AG04449 (cell line): ENCODE measurements at regions not wholly inside any gene's neighbourhood (a gene's known extent, or its start where the extent isn't known, plus 50 kb on each side); places are given as distances from the start of the nearest gene placed in this dataset.
"Not testable (repeated sequence)": the region's sequence is repeated elsewhere in the genome, so short reads cannot be mapped to it uniquely, and the experiment has no call there.

ENCODE experiments used
- CTCF ChIA-PET: fragments of 350-600 bp; formaldehyde crosslinking; extraction: SDS; loops from one replicate; lab custom pipeline; 2021; ENCODE audit warnings: antibody characterized with exemption; lab: Yijun Ruan, JAX
- POLR2A ChIA-PET: fragments of 400-600, 350-600 bp; formaldehyde crosslinking; extraction: SDS; loops from one replicate; lab custom pipeline; 2020; ENCODE audit warnings: antibody characterized with exemption, inconsistent platforms; lab: Yijun Ruan, JAX
- DNase-seq: peaks from one replicate; pipeline ENCODE4 v3.0.0-alpha.2; 2010; ENCODE audit warnings: low read depth, low spot score
- H3K4me3 ChIP-seq: 2 replicates; pipeline ENCODE4 v1.5.1; 2011; ENCODE audit warnings: low read depth, mild to moderate bottlenecking, control low read depth, low read length
- TF ChIP-seq, protein P1 (sequence below): IDR thresholded peaks from one replicate; pipeline ENCODE4 v1.5.1; 2011; ENCODE audit warnings: mild to moderate bottlenecking, moderate library complexity, low read length, control low read depth, inconsistent platforms; ENCODE audit not compliant: insufficient read depth; ENCODE audit errors: missing control alignments

DNA sequence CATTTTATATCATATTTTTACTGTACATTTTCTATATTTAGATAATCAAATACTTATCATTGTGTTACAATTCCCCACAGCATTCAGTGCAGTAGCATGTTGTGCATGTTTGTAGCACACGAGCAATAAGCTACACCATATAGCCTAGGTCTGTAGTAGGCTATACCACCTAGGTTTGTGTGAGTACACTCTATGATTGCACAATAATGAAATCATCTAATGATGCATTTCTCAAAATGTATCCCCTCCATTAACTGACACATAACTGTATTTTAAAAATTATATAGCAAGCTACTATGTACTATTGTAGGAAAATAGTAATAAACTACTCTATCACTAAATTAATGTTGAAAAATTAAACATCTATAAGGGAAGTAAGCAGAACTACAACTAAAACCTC, 518.4 kb upstream of the PABPC4L start:
- TF ChIP-seq, protein P1, sequence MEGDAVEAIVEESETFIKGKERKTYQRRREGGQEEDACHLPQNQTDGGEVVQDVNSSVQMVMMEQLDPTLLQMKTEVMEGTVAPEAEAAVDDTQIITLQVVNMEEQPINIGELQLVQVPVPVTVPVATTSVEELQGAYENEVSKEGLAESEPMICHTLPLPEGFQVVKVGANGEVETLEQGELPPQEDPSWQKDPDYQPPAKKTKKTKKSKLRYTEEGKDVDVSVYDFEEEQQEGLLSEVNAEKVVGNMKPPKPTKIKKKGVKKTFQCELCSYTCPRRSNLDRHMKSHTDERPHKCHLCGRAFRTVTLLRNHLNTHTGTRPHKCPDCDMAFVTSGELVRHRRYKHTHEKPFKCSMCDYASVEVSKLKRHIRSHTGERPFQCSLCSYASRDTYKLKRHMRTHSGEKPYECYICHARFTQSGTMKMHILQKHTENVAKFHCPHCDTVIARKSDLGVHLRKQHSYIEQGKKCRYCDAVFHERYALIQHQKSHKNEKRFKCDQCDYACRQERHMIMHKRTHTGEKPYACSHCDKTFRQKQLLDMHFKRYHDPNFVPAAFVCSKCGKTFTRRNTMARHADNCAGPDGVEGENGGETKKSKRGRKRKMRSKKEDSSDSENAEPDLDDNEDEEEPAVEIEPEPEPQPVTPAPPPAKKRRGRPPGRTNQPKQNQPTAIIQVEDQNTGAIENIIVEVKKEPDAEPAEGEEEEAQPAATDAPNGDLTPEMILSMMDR: no peak
- DNase-seq: no peak
- H3K4me3 ChIP-seq: no peak overlapping the region
- ChIA-PET POLR2A (no interaction called here), CTCF (no interaction called here)

DNA sequence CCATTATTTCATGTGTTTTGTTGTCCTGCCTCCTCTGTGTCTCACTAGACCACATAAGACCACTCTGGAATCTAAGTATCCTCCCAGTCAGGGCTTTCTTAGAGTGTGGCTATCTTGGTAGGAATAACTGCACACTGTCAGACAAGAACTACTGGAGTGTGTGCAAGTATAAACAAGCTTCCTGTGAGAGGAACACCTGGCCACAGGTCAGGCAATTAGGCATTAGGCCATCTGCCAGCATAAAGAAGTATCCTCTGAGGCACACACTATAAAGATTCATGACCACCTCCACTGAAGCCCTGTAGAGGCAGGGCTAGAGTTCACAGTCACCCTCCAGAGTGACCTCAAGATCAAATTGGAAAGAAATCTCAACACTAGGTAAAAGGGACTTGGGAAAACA, 507.0 kb upstream of the PABPC4L start:
- CTCF ChIA-PET: no interaction called here
- DNase-seq: no peak
- POLR2A ChIA-PET: no interaction called here
- TF ChIP-seq, protein P1: no peak
- no peak overlapping the region for H3K4me3 ChIP-seq

DNA sequence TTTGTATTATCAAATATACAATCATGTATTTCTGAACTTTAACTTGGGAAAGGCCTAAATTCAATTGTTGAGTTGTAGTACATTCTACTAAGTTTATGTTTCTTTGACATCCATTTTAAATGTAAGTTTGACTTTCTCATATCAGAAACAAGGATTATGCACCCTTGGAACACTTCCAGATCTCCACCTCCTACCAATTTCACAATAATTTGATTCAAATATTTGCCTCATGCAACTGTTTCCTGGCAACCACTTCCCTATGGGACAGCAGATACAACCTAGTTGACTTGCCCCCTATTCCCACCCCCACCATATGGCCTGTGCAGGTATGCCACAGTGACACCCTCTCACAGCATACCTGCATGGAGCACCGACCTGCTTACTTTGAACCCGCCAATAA, 506.4 kb upstream of the PABPC4L start:
- H3K4me3 ChIP-seq: no peak overlapping the region
- POLR2A ChIA-PET: no interaction called here
- DNase-seq: no peak
- TF ChIP-seq, protein P1: no peak
- CTCF ChIA-PET: no interaction called here

DNA sequence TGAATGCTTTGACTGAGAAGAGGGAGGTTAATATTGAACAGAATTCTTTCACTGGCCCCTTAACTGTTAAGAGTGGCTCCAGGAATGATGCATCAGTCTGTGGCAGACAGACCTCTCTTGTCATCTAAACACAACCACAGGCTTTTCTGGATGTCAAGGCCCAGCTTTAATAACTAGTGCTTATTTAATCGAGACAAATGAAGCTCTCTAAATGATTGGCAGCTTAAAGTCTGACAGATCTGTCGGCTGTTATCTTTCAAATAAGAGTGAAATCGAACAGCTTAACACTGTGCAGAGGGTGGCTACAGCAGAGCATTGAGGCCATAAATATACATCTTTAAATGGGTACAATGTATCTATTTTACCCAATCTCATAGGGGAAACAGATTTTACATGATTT, 500.8 kb upstream of the PABPC4L start:
- ChIA-PET CTCF (no interaction called here), POLR2A (no interaction called here)
- TF ChIP-seq, protein P1: no peak
- H3K4me3 ChIP-seq: no peak overlapping the region
- DNase-seq: no peak

DNA sequence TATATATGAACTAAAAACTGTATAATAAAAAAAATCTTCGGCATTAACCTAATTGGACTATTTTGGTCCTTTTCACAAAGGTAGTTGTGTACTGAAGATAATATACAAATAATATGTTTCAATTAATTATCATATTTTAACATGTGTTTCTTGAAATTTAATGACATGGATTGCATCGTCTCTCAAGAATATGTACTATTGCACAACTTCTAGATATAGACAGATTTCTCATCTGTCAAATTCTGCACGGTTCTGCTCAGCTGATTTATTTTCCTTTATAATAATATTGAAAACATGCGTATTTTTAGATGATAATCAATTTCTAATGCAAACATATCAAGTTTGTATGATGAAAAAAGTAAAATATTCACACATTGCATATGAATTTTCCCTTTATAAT, 498.7 kb upstream of the PABPC4L start:
- no peak overlapping the region for H3K4me3 ChIP-seq
- ChIA-PET POLR2A (no interaction called here), CTCF (no interaction called here)
- no peak for DNase-seq
- TF ChIP-seq, protein P1: no peak

DNA sequence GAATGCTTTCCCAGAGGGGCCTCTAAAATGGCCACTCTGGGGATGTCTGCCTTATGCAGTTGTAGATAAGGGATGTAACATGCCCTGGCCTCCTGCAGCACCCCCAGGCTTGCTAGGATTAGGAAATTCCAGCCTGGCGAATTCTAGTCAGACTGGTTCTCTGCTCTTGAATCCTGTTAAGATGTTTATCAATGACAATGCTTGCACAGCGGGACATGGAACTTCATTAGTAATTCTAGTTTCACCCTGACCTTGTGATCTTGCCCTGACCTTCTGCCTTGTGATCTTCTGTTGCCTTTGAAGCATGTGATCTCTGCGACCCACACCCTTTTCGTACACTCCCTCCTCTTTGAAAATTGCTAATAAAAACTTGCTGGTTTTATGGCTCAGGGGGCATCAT, 497.2 kb upstream of the PABPC4L start:
- H3K4me3 ChIP-seq, POLR2A ChIA-PET, CTCF ChIA-PET, DNase-seq: not testable (repeated sequence)

DNA sequence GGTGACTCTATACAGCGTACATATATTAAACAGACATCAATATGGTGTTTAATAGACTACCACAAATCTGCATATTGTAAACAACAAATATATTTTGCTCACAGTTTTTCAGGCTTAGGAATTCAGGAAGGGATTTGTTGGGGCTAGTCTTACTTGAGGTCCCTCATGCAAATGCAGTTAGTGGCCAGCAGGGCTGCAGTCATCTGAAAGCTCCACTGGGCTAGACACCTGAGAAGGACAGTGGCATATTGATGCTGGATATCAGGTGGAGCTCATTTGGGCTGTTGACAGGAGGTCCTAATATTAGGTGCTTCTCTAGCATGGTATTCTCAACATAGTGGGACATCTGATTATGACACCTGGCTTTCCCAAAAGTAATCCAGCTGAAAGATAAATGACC, 493.8 kb upstream of the PABPC4L start:
- no peak for DNase-seq
- POLR2A ChIA-PET: no interaction called here
- H3K4me3 ChIP-seq: no peak overlapping the region
- TF ChIP-seq, protein P1: no peak
- CTCF ChIA-PET: no interaction called here
